HG02610 (cell line): ENCODE measurements at regions not wholly inside any gene's neighbourhood (a gene's known extent, or its start where the extent isn't known, plus 50 kb on each side); places are given as distances from the start of the nearest gene placed in this dataset.
A peak's percentile ranks its signal among the peaks of the same experiment; 100 is the strongest.
"Not testable (repeated sequence)": the region's sequence is repeated elsewhere in the genome, so short reads cannot be mapped to it uniquely, and the experiment has no call there.

ENCODE experiments used
- ATAC-seq: cut with Tn5 transposase; IDR thresholded peaks from one replicate; pipeline ENCODE4 v1.9.1; 2021; ENCODE audit warnings: mild to moderate bottlenecking, moderate library complexity; ENCODE audit not compliant: unreplicated experiment

DNA sequence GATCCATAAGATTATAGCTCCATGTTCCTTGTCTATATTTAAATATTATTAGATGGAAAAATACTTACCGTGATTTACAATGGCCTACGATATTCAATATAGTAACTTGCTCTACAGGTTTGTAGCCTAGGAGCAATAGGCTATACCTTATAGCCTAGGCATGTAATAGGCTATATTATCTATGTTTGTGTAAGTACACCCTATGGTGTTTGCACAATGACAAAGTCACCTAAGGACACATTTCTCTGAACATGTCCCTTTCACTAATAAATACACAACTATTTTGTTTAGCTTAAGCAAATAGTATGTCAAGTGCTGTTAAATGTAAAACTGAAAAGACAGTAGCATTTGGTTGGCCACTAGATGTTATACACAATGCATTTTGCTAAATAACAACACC is 248.9 kb upstream of the ADGRL4 start:
- no peak for ATAC-seq

- ATAC-seq: no peak
Measured at GRCh38 chr1:79252598-79252997, 246.1 kb upstream of the ADGRL4 start.

DNA sequence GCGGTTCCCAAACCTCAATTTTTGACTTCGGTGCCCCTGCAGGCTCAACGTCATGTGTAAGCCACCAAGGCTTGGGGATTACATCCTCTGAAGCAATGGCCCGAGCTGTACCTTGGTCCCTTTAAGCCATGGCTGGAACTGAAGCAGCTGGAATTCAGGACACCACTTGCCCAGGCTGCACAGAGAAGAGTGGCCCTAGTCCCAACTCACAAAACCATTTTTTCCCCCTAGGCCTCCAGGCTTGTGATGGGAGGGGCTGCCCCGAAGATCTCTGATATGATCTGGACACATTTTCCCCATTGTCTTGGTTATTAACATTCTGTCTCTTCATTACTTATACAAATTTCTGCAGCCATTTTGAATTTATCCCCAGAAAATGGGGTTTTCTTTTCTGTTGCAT is 233.3 kb upstream of the ADGRL4 start:
- ATAC-seq: no peak

GRCh38 chr1:79235301-79236002 is 228.9 kb upstream of the ADGRL4 start:
- no peak for ATAC-seq

DNA sequence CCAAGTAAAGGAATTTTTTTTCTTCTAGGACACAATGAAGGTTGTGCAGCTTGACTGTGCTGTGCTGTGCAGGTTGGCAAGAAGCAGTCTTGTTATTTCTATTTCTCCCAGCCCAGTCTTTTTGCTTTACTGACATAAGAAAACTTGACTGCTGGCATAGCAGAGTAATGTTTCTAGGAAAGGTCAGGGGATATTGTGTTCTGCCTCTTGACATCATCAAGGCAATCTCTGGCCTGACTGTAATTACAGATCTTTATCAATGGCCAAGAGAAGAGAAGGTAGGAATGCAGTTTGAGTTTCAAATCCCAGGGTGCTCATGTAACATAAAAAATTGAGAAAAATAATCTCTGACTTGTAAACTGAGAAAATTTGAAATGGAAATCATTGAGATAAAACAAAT is 226.3 kb upstream of the ADGRL4 start:
- ATAC-seq: no peak

DNA sequence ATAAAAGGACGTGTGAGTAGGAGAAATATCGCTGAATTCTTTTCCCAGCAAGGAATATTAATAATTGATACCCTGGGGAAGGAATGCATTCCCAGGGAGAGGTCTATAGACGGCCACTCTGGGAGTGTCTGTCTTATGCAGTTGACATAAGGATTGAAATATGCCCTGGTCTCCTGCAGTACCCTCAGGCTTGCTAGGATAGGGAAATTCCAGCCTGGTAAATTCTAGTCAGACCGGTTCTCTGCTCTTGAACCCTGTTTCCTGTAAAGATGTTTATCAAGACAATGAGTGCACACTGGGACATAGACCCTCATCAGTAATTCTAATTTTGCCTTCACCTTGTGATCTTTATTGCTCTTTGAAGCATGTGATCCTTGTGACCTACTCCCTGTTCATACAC is 224.2 kb upstream of the ADGRL4 start:
- not testable (repeated sequence) for ATAC-seq

- ATAC-seq: no peak
Measured at GRCh38 chr1:79226963-79227362, 220.4 kb upstream of the ADGRL4 start.

DNA sequence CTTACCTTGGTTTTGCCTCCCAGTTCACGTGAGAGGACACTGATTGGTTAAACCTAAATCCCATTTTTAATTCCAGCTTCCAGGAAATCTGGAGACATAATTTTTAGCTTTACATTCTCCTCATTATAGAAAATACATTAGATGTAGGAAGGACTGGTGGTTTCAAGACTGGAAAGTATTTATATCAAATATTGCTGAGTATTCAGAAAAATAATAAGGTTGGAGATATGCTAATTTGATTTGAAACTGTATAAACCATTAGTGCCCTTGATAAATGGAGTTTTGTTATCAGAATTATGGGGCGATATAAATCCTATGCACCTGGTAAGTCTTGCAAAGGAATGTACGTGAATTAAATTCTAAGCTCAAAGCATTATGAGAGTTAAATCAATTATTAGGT is 218.0 kb upstream of the ADGRL4 start:
- no peak for ATAC-seq

- ATAC-seq: no peak
Measured at GRCh38 chr1:79220509-79220908, 214.0 kb upstream of the ADGRL4 start.

DNA sequence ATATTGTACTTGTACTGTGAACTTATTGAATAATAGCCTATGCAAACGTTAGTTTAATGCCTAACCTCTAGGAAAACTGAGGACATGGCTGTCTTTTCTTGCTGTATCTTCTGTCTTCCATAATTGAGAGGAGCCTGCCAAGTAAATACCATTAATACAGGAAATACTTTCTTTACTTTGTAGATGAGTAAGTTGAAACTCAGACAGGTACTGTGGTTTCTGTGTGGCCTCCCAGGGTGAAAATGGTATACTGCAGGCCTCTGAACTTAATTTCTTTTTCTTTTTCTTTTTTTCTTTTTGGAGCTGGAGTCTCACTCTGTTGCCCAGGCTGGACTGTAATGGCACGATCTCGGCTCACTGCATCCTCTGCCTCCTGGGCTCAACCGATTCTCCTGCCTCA is 208.8 kb upstream of the ADGRL4 start:
- no peak for ATAC-seq

DNA sequence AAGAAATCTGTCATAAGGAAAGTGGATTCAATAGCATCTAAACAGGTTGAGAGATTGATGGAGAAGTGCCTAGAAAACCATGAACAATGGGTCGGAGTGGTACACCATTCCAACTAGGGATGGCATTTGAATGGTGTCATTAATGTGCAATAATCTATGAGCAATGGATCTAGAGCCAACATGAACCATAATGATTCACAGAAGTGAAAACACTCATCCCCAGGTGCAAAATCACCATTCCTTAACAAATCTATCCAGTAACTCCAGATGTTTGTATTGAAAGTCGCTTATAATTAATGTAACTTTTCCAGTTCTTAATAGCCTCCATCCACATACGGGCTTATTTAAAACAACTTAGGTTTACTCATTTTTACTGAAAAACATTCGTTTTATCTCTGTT is 201.3 kb upstream of the ADGRL4 start:
- no peak for ATAC-seq

GRCh38 chr1:79207331-79207730 is 200.8 kb upstream of the ADGRL4 start:
- no peak for ATAC-seq

GRCh38 chr1:79204779-79205479 is 198.4 kb upstream of the ADGRL4 start:
- ATAC-seq: no peak

- no peak for ATAC-seq
Measured at GRCh38 chr1:79198832-79199231, 192.3 kb upstream of the ADGRL4 start.

DNA sequence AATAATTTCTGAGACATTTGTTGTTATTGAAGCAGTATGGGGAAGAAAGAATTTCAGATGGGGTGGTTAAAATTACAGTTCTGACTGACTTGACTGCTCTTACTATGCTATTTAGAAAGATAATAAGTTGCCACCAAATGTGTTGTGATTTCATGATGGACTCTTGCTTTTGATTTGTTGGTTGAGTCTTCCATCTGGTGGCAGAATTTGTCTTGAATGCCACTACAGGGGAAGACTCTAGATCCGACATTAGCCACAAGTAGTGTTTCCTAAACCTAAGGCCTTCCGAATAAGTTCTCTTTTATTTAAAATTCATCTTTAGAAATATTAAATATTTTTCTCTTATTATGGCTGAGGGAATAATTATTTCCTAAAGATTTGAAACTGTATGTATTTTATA is 190.9 kb upstream of the ADGRL4 start:
- ATAC-seq: no peak

- no peak for ATAC-seq
Measured at GRCh38 chr1:79196211-79196610, 189.7 kb upstream of the ADGRL4 start.

GRCh38 chr1:79193211-79194079 is 186.9 kb upstream of the ADGRL4 start:
- peak; percentile 52 for ATAC-seq

GRCh38 chr1:79190074-79190473 is 183.5 kb upstream of the ADGRL4 start:
- ATAC-seq: peak; percentile 65

DNA sequence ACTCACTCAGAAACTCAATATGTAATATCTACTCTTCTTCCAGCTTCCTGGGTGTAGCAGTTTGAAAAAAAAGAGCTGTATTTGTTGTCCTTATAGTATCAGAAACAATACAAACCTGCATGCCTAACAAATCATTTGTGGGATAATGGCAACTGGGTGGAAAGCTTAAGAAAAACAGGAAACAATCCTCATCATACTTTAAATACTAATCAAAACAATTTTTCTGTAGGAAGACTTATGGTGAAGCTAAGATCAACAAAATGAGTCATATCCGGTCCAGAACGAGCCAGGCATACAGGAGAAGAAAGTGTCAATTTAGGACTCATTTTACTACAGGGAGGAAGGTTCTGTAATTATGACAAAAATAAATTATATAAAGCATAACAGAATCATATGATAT is 181.8 kb upstream of the ADGRL4 start:
- ATAC-seq: no peak

- no peak for ATAC-seq
Measured at GRCh38 chr1:79186260-79186659, 179.7 kb upstream of the ADGRL4 start.

GRCh38 chr1:79177844-79178243 is 171.3 kb upstream of the ADGRL4 start:
- no peak for ATAC-seq

- no peak for ATAC-seq
Measured at GRCh38 chr1:79161077-79161476, 154.5 kb upstream of the ADGRL4 start.
